ENCODE measurements at regions not wholly inside any gene's neighbourhood (a gene's known extent, or its start where the extent isn't known, plus 50 kb on each side); places are given as distances from the start of the nearest gene placed in this dataset.

- intact Hi-C loops (cut with micrococcal nuclease) = no loop called here
- H3K79me2 ChIP-seq (ENCODE audit: control insufficient read depth, insufficient read depth, low read length) = no peaks in the 10 kb centered on the region
- no peaks in the 10 kb centered on the region for H3K36me3 ChIP-seq (ENCODE audit: control insufficient read depth in 2 of 2, extremely low read depth in 1 of 2, insufficient read depth in 2 of 2, low read length in 2 of 2)
- DNase-seq (ENCODE audit: low read depth, low spot score) (no peak), FAIRE-seq (no peak)
- H3K4me1 ChIP-seq (ENCODE audit: control insufficient read depth, extremely low read depth, insufficient read depth, low read length) = no peaks in the 10 kb centered on the region
- POLR2A ChIA-PET = no interaction called here
- H3K4me3 ChIP-seq (replicated peaks in 1 of 3; ENCODE audit: insufficient read depth in 1 of 3, low read depth in 1 of 3, low read length in 3 of 3) = no peak overlapping the region
- no peak for TF ChIP-seq JUN (IDR thresholded peaks at IDR 0.05; ENCODE audit: borderline replicate concordance, insufficient read depth, insufficient read length, low read depth)
- no peak for TF ChIP-seq EZH2 (IDR thresholded peaks at IDR 0.05; ENCODE audit: borderline replicate concordance, low read depth, low read length, severe bottlenecking)
- no peak for TF ChIP-seq POLR2AphosphoS5 (IDR thresholded peaks at IDR 0.05; ENCODE audit: insufficient read depth, low read depth, low read length)
- no peak for TF ChIP-seq MAX (IDR thresholded peaks at IDR 0.05; ENCODE audit: insufficient read depth, insufficient read length)
- TF ChIP-seq GATA2 (IDR thresholded peaks at IDR 0.05; ENCODE audit: insufficient read depth, insufficient read length, low read depth, low read length) = no peak
- H3K27me3 ChIP-seq (ENCODE audit: control insufficient read depth in 2 of 2, insufficient read depth in 2 of 2, low read length in 2 of 2) = no peaks in the 10 kb centered on the region
- no TSS peak for BruUV-seq (replicated peaks)
- no peaks in the 10 kb centered on the region for H3K9me1 ChIP-seq (replicated peaks; ENCODE audit: control insufficient read depth, extremely low read depth, insufficient read depth, low read length)
- no peaks in the 10 kb centered on the region for H4K20me1 ChIP-seq (replicated peaks; ENCODE audit: control insufficient read depth, extremely low read depth, insufficient read depth, low read length)
- H3K4me2 ChIP-seq (ENCODE audit: insufficient read depth, low read length) = no peak overlapping the region
- dilution Hi-C loops (cut with MboI; ENCODE audit: extremely low pct_ligation_motif_present, low sequenced_read_pairs) = no loop called here
- CTCF ChIA-PET = no interaction called here
- no peaks in the 10 kb centered on the region for H3K9me3 ChIP-seq (replicated peaks; ENCODE audit: control insufficient read depth, insufficient read depth, low read length)
- no peak overlapping the region for H2AFZ ChIP-seq (ENCODE audit: low read depth, low read length)
- no peak overlapping the region for H3K9ac ChIP-seq (replicated peaks; ENCODE audit: extremely low read depth, insufficient read depth, low read length)
- H3K27ac ChIP-seq (ENCODE audit: insufficient read depth, low read depth, low read length) = no peak overlapping the region
These were observed 233.8 kb downstream of the DACT1 start for GRCh38 chr14:58871573-58871972.

- Histone ChIP-seq H3K4me1 (ENCODE audit: control insufficient read depth, extremely low read depth, insufficient read depth, low read length) (no peaks in the 10 kb centered on the region), H2AFZ (ENCODE audit: low read depth, low read length) (no peak overlapping the region), H3K27ac (ENCODE audit: insufficient read depth, low read depth, low read length) (no peak overlapping the region), H3K9ac (replicated peaks; ENCODE audit: extremely low read depth, insufficient read depth, low read length) (no peak overlapping the region), H3K4me2 (ENCODE audit: insufficient read depth, low read length) (no peak overlapping the region), H3K4me3 (replicated peaks in 1 of 3; ENCODE audit: insufficient read depth in 1 of 3, low read depth in 1 of 3, low read length in 3 of 3) (no peak overlapping the region), H3K9me1 (replicated peaks; ENCODE audit: control insufficient read depth, extremely low read depth, insufficient read depth, low read length) (no peaks in the 10 kb centered on the region), H3K27me3 (ENCODE audit: control insufficient read depth in 2 of 2, insufficient read depth in 2 of 2, low read length in 2 of 2) (no peaks in the 10 kb centered on the region), H3K79me2 (ENCODE audit: control insufficient read depth, insufficient read depth, low read length) (no peaks in the 10 kb centered on the region), H4K20me1 (replicated peaks; ENCODE audit: control insufficient read depth, extremely low read depth, insufficient read depth, low read length) (no peaks in the 10 kb centered on the region), H3K9me3 (replicated peaks; ENCODE audit: control insufficient read depth, insufficient read depth, low read length) (no peaks in the 10 kb centered on the region), H3K36me3 (ENCODE audit: control insufficient read depth in 2 of 2, extremely low read depth in 1 of 2, insufficient read depth in 2 of 2, low read length in 2 of 2) (no peaks in the 10 kb centered on the region)
- no TSS peak for BruUV-seq (replicated peaks)
- TF ChIP-seq MYC (IDR thresholded peaks at IDR 0.05; ENCODE audit: low read depth, low read length) (no peak), JUN (IDR thresholded peaks at IDR 0.05; ENCODE audit: borderline replicate concordance, insufficient read depth, insufficient read length, low read depth) (no peak), CTCF (IDR thresholded peaks at IDR 0.05; ENCODE audit: extremely low read depth in 1 of 2, insufficient read depth in 1 of 2, low read depth in 1 of 2, low read length in 2 of 2) (no peak), GATA2 (IDR thresholded peaks at IDR 0.05; ENCODE audit: insufficient read depth, insufficient read length, low read depth, low read length) (no peak), POLR2AphosphoS5 (IDR thresholded peaks at IDR 0.05; ENCODE audit: insufficient read depth, low read depth, low read length) (no peak), POLR2A (IDR thresholded peaks at IDR 0.05; ENCODE audit: low read depth, low read length) (no peak), FOS (IDR thresholded peaks at IDR 0.05; ENCODE audit: borderline replicate concordance, insufficient read depth, low read length) (no peak), EZH2 (IDR thresholded peaks at IDR 0.05; ENCODE audit: borderline replicate concordance, low read depth, low read length, severe bottlenecking) (no peak), MAX (IDR thresholded peaks at IDR 0.05; ENCODE audit: insufficient read depth, insufficient read length) (no peak)
- dilution Hi-C loops (cut with MboI; ENCODE audit: extremely low pct_ligation_motif_present, low sequenced_read_pairs) (no loop called here), intact Hi-C loops (cut with micrococcal nuclease) (no loop called here)
- no peak for DNase-seq (ENCODE audit: low read depth, low spot score)
- ChIA-PET POLR2A (no interaction called here), CTCF (no interaction called here)
- no peak for FAIRE-seq
These were observed 234.3 kb downstream of the DACT1 start for GRCh38 chr14:58872061-58872460.
